Left colon (tissue), 2 donors: ENCODE measurements at regions not wholly inside any gene's neighbourhood (a gene's known extent, or its start where the extent isn't known, plus 50 kb on each side); places are given as distances from the start of the nearest gene placed in this dataset.

Experiments used
- ATAC-seq: fragments of 200-7000 bp; cut with Tn5 transposase; one replicate; pipeline ENCODE4 v1.9.1; 2020; ENCODE audit warnings: mild to moderate bottlenecking, moderate library complexity
- DNase-seq, 2 donors: peaks; one replicate each; pipeline ENCODE4 v3.0.0-alpha.2; 2020
- intact Hi-C, 2 donors: fragments of 100-400 bp; cut with DNase I in 1 of 2; cut with micrococcal nuclease in 1 of 2; formaldehyde crosslinking; loops; one replicate each; pipeline versions ENCODE4 v1.11.2 to v1.14.0; 2022; cut with DNase I, micrococcal nuclease
- donor health status: DM: no; HTN: no; CAD: no.
- donor health status: DM: yes; HTN: yes; CAD: no.

- intact Hi-C loops, result loop anchor here in 1 of 2 donors (10.0 kb wide), 1 partner anchor 221 kb away; no protein-coding TSS in a partner anchor
- no peak for ATAC-seq
- DNase-seq, result no peak
Observed at GRCh38 chr5:52693836-52694235, 93.9 kb upstream of the ITGA1 start.

- DNase-seq (no peak), ATAC-seq (no peak)
- intact Hi-C loops, result loop anchor here in 1 of 2 donors (10.0 kb wide), 1 partner anchor 220 kb away; no protein-coding TSS in a partner anchor
Observed at GRCh38 chr5:52694648-52695047, 93.1 kb upstream of the ITGA1 start.

- no peak for DNase-seq
- no peak for ATAC-seq
Observed at GRCh38 chr5:52702877-52703276, 84.8 kb upstream of the ITGA1 start.

GRCh38 chr5:52703321-52703720, 84.4 kb upstream of the ITGA1 start:
- intact Hi-C loops, result no loop called here
- no peak for ATAC-seq
- no peak for DNase-seq

More at GRCh38 chr5:52702877-52703276, 84.8 kb upstream of the ITGA1 start:
- intact Hi-C loops, result no loop called here

GRCh38 chr5:52705720-52706119, 82.0 kb upstream of the ITGA1 start:
- no peak for DNase-seq
- intact Hi-C loops, result no loop called here
- no peak for ATAC-seq

- ATAC-seq, result no peak
- intact Hi-C loops, result no loop called here
- DNase-seq, result no peak
Observed at GRCh38 chr5:52706775-52707174, 80.9 kb upstream of the ITGA1 start.

- ATAC-seq (no peak), DNase-seq (no peak)
- intact Hi-C loops, result no loop called here
Observed at GRCh38 chr5:52707616-52708015, 80.1 kb upstream of the ITGA1 start.

- intact Hi-C loops, result no loop called here
- ATAC-seq, result no peak
Observed at GRCh38 chr5:52708463-52708862, 79.3 kb upstream of the ITGA1 start.

GRCh38 chr5:52709167-52709925, 78.4 kb upstream of the ITGA1 start:
- intact Hi-C loops, result no loop called here
- no peak for ATAC-seq
- no peak for DNase-seq

More at GRCh38 chr5:52708463-52708862, 79.3 kb upstream of the ITGA1 start:
- no peak for DNase-seq

- intact Hi-C loops, result no loop called here
- peak; percentile 89 for ATAC-seq
- DNase-seq, result no peak
Observed at GRCh38 chr5:52710310-52710971, 77.3 kb upstream of the ITGA1 start.

GRCh38 chr5:52710972-52711596, 76.6 kb upstream of the ITGA1 start:
- no peak for DNase-seq
- intact Hi-C loops, result no loop called here
- peak; percentile 76 for ATAC-seq

- ATAC-seq, result no peak
- DNase-seq, result no peak
- intact Hi-C loops, result no loop called here
Observed at GRCh38 chr5:52712354-52712753, 75.4 kb upstream of the ITGA1 start.

GRCh38 chr5:52725065-52725746, 62.5 kb upstream of the ITGA1 start:
- DNase-seq (peak; percentile 21 to 56), ATAC-seq (peak; percentile 91)
- intact Hi-C loops, result no loop called here

- ATAC-seq (peak; percentile 16), DNase-seq (peak; percentile 28 to 37)
- intact Hi-C loops, result no loop called here
Observed at GRCh38 chr5:52725808-52726207, 61.9 kb upstream of the ITGA1 start.

- no peak for DNase-seq
- no peak for ATAC-seq
- intact Hi-C loops, result no loop called here
Observed at GRCh38 chr5:52727020-52727419, 60.7 kb upstream of the ITGA1 start.

GRCh38 chr5:52727576-52727975, 60.1 kb upstream of the ITGA1 start:
- intact Hi-C loops, result no loop called here
- ATAC-seq (peak; percentile 6), DNase-seq (peak in 1 of 2 donors; percentile 31)

- DNase-seq (no peak), ATAC-seq (no peak)
- intact Hi-C loops, result no loop called here
Observed at GRCh38 chr5:52728224-52728623, 59.5 kb upstream of the ITGA1 start.

- ATAC-seq (no peak), DNase-seq (no peak)
- intact Hi-C loops, result no loop called here
Observed at GRCh38 chr5:52728686-52729085, 59.0 kb upstream of the ITGA1 start.

- no peak for DNase-seq
- intact Hi-C loops, result no loop called here
Observed at GRCh38 chr5:52731274-52732027, 56.3 kb upstream of the ITGA1 start.

More at GRCh38 chr5:52731274-52732027, 56.3 kb upstream of the ITGA1 start:
- ATAC-seq, result peak; percentile 82
